ENCODE measurements at regions not wholly inside any gene's neighbourhood (a gene's known extent, or its start where the extent isn't known, plus 50 kb on each side); places are given as distances from the start of the nearest gene placed in this dataset.

- TF ChIP-seq, protein P1, sequence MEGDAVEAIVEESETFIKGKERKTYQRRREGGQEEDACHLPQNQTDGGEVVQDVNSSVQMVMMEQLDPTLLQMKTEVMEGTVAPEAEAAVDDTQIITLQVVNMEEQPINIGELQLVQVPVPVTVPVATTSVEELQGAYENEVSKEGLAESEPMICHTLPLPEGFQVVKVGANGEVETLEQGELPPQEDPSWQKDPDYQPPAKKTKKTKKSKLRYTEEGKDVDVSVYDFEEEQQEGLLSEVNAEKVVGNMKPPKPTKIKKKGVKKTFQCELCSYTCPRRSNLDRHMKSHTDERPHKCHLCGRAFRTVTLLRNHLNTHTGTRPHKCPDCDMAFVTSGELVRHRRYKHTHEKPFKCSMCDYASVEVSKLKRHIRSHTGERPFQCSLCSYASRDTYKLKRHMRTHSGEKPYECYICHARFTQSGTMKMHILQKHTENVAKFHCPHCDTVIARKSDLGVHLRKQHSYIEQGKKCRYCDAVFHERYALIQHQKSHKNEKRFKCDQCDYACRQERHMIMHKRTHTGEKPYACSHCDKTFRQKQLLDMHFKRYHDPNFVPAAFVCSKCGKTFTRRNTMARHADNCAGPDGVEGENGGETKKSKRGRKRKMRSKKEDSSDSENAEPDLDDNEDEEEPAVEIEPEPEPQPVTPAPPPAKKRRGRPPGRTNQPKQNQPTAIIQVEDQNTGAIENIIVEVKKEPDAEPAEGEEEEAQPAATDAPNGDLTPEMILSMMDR (IDR thresholded peaks at IDR 0.05 in 2 of 3, conservative IDR thresholded peaks at IDR 0.05 in 1 of 3; ENCODE audit: control insufficient read depth in 2 of 3, extremely low read depth in 1 of 3, insufficient read depth in 1 of 3, low read depth in 3 of 3, low read length in 3 of 3): no peak
- TF ChIP-seq POLR2AphosphoS5 (IDR thresholded peaks at IDR 0.05; ENCODE audit: low read length) (no peak), ZZZ3 (IDR thresholded peaks at IDR 0.05; ENCODE audit: control insufficient read depth, insufficient read length, low read depth) (no peak), RFX5 (IDR thresholded peaks at IDR 0.05; ENCODE audit: low read depth, low read length) (no peak), CEBPB (IDR thresholded peaks at IDR 0.05; ENCODE audit: borderline replicate concordance in 1 of 2, low read depth in 2 of 2, low read length in 2 of 2) (no peak), MAX (IDR thresholded peaks at IDR 0.05; ENCODE audit: low read depth, low read length) (no peak), POLR2A (IDR thresholded peaks at IDR 0.05; ENCODE audit: low read depth, low read length) (no peak), ATF7 (IDR thresholded peaks at IDR 0.05; ENCODE audit: low read depth) (no peak)
- TF ChIP-seq, protein P2, sequence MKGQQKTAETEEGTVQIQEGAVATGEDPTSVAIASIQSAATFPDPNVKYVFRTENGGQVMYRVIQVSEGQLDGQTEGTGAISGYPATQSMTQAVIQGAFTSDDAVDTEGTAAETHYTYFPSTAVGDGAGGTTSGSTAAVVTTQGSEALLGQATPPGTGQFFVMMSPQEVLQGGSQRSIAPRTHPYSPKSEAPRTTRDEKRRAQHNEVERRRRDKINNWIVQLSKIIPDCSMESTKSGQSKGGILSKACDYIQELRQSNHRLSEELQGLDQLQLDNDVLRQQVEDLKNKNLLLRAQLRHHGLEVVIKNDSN (IDR thresholded peaks at IDR 0.05; ENCODE audit: borderline replicate concordance, extremely low read length, insufficient read depth, low read depth, low read length): no peak
Measured at GRCh38 chr1:193730017-193730416, 543.6 kb upstream of the B3GALT2 start.
